NCI-H82 treated with DMSO at 0.1 percent for 48 hours (cell line): ENCODE measurements at regions not wholly inside any gene's neighbourhood (a gene's known extent, or its start where the extent isn't known, plus 50 kb on each side); places are given as distances from the start of the nearest gene placed in this dataset.

ENCODE experiments used
- DNase-seq: peaks from one replicate; lab custom pipeline; 2025; ENCODE audit not compliant: unreplicated experiment; lab: John Stamatoyannopoulos, UW

- DNase-seq, result peak; percentile 59
Observed at GRCh38 chr1:209458921-209459320, 124.6 kb upstream of the CAMK1G start.

GRCh38 chr1:209461168-209461567, 122.3 kb upstream of the CAMK1G start:
- DNase-seq, result no peak

GRCh38 chr1:209462433-209462832, 121.1 kb upstream of the CAMK1G start:
- DNase-seq, result no peak

- no peak for DNase-seq
Observed at GRCh38 chr1:209463441-209463840, 120.1 kb upstream of the CAMK1G start.

GRCh38 chr1:209473025-209473424, 110.5 kb upstream of the CAMK1G start:
- no peak for DNase-seq

GRCh38 chr1:209480345-209480744, 103.2 kb upstream of the CAMK1G start:
- no peak for DNase-seq

GRCh38 chr1:209483691-209484090, 99.8 kb upstream of the CAMK1G start:
- DNase-seq, result no peak

- DNase-seq, result no peak
Observed at GRCh38 chr1:209484429-209484828, 99.1 kb upstream of the CAMK1G start.

- DNase-seq, result no peak
Observed at GRCh38 chr1:209485167-209485566, 98.3 kb upstream of the CAMK1G start.

- no peak for DNase-seq
Observed at GRCh38 chr1:209485751-209486150, 97.8 kb upstream of the CAMK1G start.

- DNase-seq, result no peak
Observed at GRCh38 chr1:209486861-209487593, 96.5 kb upstream of the CAMK1G start.

- DNase-seq, result peak; percentile 26
Observed at GRCh38 chr1:209490013-209490412, 93.5 kb upstream of the CAMK1G start.

- DNase-seq, result no peak
Observed at GRCh38 chr1:209491031-209491430, 92.5 kb upstream of the CAMK1G start.

GRCh38 chr1:209491496-209491895, 92.0 kb upstream of the CAMK1G start:
- DNase-seq, result no peak

GRCh38 chr1:209491897-209492296, 91.6 kb upstream of the CAMK1G start:
- DNase-seq, result no peak

GRCh38 chr1:209493559-209493958, 90.0 kb upstream of the CAMK1G start:
- DNase-seq, result no peak

- DNase-seq, result no peak
Observed at GRCh38 chr1:209497729-209498128, 85.8 kb upstream of the CAMK1G start.

GRCh38 chr1:209500993-209501392, 82.5 kb upstream of the CAMK1G start:
- DNase-seq, result no peak

- no peak for DNase-seq
Observed at GRCh38 chr1:209503196-209503595, 80.3 kb upstream of the CAMK1G start.

- DNase-seq, result no peak
Observed at GRCh38 chr1:209504571-209504970, 78.9 kb upstream of the CAMK1G start.

GRCh38 chr1:209505044-209505443, 78.5 kb upstream of the CAMK1G start:
- no peak for DNase-seq

- no peak for DNase-seq
Observed at GRCh38 chr1:209506101-209506500, 77.4 kb upstream of the CAMK1G start.

- no peak for DNase-seq
Observed at GRCh38 chr1:209509039-209509438, 74.5 kb upstream of the CAMK1G start.
